ENCODE measurements at regions not wholly inside any gene's neighbourhood (a gene's known extent, or its start where the extent isn't known, plus 50 kb on each side); places are given as distances from the start of the nearest gene placed in this dataset.
A peak's percentile ranks its signal among the peaks of the same experiment; 100 is the strongest.

DNA sequence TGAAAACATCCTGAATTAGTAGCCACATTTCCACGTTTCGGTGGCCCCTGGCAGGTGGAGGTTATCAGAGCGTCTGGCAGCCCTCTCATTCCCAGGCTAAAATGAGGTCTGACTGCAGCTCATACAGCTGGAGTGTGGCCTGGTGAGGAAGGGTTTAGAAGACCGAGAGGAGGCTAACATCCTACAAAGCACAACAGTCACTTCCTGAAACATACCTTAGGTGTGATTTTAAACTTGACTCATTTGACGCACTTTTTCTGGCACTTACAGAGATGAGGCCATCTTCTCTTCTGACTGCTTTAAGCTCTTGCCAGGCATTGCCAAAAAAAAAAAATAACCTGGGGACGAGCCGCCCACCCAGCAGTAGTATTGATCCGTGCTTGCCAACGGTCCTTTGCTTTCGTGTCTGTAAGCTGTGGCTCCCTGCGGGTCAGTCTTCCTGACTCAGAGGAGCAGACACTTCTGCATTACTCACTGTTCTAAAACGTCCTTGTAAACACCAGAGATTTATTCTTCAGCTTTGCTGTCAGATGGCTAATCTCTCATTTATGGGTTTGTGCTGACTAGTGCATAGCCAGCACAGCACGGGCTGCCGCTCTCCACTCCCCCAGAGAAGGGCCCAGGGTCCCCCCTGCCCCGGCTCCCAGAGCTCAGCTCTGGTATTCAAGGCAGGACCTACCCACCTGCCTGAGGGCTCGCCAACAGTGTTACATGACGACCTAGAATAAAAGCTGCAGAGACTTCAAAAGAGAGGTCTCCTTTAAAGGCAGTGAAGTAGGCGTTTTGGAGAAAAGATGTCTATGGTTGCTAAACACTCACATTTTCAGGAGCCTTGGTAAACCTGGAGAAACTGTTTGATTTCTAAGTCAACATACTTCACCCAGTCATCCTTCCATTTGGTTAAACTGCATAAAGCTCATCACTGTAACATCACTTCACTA, 78.5 kb upstream of the FRMD1 start:
- DNase-seq (ENCODE audit: low spot score) = peak; percentile 97

DNA sequence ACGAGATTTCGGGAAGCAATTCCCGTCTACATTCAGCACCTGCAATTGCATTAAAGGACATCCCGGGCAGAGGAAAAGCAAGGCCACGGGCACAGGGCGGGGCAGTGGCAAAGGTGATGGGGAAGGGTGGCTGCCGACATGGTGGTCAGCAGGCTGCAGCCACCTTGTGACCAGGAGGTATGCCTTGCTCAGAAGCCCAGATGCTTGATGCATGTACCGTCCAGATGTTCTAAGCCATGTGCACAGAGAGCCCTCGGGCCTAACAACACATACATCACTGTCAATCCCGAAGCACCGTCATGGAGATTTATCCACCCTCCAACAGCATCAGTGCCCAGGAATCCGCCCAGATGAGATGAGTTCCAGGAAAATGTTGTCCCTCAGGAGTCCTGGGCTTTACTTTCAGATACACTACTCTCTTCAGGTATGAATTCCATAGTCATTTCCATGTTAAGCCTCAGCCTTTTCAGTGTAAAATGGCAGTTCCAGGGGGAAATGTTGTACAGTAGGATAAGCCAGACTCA, 77.8 kb upstream of the FRMD1 start:
- peak; percentile 37 for DNase-seq (ENCODE audit: low spot score)

DNA sequence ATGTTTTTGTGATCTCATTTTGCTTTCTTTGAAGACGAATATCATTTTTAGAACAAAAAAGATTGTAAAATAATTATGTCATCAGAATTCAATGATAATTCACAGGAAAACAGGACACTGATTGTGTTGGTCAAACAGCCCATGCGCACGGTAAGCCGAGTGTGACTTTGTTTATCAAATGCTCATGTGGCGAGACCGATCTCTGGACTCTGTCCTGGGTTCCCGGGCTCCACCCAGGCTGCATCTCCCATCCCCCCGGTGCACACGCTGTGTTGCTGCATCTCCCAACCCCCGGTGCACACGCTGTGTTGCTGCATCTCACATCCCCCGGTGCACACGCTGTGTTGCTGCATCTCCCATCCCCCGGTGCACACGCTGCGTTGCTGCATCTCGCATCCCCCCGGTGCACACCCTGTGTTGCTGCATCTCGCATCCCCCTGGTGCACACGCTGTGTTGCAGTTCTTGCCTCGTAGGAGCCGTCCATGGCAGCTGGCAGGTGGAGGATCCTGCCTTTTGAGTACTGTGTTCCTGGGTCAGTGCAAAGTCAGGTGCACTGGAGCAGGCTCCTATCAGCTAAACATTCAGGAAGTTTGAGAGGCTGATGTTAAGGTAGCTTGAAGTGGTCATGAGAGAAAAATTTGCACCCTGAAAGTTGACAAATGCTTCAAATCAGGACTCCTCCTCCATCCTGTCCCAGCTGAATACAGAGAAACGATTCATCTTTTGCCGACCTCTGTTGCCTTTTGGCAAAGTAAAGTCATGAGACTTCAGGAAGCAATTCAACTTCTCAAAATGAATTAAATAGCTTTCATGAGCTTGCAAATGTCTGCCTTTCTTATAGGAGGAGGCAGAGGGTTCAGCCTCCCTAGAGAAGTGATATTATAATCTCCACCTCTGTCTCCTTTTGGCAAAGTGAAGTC, 77.1 kb upstream of the FRMD1 start:
- DNase-seq (ENCODE audit: low spot score) = no peak

DNA sequence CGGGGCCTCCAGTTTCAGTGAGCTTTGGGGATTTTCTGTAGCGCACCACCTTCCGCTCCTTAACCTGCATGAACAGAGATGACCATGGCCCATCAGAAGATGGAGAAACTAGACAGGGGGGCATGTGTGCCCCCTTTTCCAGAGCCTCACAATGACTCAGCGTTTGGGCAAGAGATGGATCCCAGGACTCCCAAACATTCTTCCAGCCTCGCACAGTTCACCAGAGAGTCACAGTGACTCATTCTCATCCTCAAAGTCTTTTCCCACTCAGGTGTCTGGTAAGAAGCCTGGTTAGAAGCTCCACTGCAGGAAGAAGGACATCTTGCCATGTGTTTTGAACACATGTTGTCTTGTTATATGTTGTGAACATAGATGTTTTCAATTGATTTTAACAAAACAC, 76.2 kb upstream of the FRMD1 start:
- DNase-seq (ENCODE audit: low spot score) = peak; percentile 74

DNA sequence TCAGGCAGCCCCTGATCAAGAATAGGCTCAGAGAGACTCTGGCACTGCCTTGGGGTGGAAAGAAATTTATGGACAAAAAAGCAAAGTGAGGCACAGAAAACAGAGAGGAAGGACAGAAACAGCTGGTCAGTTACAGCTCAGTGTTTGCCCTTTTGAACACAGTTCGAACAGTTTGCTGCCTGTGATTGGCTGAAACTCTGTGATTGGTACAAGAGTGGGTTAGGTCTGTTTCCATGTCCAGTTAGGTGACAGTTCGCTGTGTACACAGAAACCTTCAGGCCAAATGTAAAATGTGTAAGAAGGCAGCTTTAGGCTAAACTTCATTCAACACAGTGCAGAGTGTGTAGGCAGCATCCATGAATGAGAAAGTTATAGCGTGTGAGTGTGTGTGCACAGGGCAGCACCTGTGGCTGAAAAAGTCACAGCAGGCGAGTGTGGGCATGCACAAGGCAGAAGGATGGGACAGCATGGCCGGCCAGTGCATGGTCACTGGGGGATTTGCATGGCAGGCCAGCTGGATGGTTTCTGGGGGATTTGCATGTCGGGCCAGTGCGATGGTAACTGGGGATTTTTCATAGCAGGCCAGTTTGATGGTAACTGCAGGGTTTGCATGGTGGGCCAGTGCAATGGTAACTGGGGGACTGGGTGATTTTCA, 75.4 kb upstream of the FRMD1 start:
- no peak for DNase-seq (ENCODE audit: low spot score)

DNA sequence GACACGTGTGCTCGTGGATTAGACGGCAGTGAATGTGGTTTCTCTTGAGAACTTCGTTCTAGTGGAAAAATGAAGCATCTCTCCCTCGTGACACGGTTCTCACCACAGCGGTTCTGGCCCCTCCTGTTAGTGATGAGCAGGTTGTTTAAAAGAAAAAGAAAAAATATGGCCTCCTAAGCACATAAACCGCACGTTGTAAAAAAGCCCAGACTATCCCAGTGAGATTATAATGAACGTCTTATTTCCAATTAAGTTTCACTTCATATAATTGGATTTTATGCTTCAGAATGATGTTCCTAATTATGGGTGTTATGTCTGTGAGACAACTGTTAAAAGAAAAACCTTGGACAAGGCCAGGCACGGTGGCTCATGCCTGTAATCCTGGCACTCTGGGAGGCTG, 74.5 kb upstream of the FRMD1 start:
- DNase-seq (ENCODE audit: low spot score) = no peak

DNA sequence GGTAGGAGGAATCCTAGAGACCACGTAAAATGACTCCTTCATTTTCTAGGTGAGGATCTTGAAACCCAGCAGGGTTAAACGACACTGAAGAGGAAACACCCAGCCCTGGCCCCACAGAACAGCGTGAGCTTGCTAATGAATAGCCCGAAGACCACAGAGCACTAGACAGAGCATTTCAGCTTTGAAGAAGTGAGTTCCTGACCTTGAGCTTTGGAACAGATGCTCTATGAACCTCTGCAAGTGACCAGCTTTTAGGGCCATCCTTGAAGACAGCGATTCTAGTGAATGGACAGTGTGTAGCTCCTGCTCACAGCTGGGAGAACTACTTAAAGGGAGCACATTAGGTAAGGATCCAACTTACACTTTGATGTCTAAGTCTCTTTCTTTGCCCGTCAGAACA, 74.0 kb upstream of the FRMD1 start:
- DNase-seq (ENCODE audit: low spot score) = no peak

DNA sequence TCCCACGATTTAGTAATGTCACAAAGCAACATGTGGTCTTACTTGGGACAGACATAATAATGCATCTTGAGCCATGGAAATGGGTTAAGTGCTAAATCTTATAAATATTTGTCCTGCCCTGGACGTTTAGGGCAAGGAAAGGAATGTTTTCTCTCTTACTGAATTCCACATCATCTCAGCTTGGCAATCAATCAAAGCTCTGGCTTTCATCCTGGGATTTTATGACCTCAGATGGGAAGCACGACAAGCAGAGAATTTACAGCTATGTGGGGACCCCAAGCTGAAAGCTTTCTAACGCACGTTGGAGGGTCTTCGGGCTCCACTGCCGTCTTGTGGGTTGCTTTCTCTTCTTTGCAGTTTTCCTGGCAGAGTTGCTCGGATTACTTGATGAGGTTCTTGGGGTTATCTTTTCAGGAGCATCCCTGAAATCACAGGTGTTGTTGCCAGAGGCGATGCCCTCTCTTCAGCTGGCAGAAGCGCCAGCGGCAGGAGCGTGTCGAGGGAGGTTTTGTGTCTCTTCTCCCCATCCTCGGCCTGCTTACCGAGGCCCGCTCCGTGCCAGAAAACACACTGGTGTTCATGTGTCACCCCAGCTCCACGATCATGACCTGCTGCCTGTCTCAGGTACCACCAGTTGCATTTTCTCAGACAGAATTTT, 73.4 kb upstream of the FRMD1 start:
- DNase-seq (ENCODE audit: low spot score) = peak; percentile 86

DNA sequence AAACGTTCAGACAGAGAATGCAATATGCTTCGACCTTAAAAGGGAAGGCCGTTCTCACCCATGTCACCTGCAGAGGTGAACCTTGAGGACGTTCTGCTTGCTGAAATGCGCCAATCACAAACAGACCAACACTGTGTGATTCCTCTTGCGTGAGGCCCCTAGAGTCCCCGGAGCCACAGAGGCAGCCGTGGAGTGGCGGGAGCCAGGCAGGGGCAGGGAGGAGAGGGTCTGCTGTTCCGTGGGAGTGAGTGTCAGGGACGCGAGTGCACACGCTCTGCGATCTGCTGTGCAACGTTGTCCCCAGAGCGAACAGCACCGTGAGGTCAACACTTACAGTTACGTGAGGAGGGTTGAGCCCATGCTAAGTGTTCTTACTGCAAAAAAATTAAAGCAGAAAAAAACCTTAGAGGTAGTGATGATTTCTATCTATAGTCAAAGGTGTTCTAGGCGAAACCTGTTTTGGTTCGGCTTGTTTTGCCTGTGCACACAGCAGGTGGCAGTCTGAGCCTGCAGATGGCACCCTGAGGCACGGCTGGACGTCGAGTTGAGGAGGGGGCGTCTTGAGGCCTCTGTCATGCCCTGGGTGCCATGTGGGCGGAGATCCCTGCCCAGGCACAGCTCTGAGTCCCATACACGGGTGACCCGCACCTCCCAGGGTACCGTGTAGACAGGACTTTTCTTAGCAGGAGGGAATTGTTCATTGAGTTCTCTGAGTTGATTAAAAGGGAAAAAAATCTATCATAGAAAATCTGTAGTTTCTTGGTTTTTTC, 71.7 kb upstream of the FRMD1 start:
- peak; percentile 44 for DNase-seq (ENCODE audit: low spot score)

DNA sequence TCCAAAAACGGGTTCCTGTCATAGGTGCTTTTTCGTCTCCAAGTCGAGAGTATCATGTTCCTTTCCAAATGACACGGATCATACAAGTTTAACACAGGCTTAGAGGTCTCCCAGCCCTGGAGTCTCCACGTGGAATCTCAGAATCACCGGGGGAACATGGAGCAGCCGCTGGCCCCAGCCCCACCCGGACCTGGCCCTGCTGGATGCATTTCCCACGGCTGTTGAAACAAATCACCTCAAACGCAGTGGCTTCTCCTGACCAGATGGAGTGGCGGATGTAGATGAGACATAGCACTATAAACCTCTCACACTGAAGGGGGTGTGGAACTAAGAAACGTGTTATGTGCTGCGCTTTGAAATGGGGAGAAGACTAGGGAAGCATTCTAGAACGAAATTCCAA, 70.0 kb upstream of the FRMD1 start:
- DNase-seq (ENCODE audit: low spot score) = no peak

DNA sequence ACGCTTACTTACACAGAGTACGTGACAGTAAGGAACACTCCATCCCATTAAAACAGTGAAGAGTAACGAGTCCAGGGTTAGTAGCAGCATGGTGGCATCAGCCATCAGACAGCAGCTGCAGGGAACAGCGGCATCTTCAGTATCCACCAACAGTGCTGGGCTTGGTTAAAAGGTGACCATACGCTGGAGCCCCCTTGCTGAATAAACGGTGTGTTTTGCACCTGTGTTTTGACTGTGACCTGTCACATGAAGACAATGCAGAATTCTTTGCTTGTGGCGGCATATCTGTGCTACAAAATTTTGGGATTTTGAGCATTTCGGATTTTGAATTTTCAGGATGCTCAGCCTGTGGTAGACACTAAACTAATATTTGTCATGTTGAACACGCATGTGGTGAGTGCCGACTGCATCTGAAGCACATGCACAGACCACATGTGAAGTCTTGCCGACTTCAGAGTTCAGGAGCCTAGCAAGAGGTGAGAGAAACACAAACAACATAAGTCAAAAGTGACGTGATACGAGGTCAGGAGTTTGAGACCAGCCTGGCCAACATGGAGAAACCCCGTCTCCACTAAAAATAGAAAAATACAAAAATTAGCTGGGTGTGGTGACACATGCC, 69.3 kb upstream of the FRMD1 start:
- DNase-seq (ENCODE audit: low spot score) = no peak

DNA sequence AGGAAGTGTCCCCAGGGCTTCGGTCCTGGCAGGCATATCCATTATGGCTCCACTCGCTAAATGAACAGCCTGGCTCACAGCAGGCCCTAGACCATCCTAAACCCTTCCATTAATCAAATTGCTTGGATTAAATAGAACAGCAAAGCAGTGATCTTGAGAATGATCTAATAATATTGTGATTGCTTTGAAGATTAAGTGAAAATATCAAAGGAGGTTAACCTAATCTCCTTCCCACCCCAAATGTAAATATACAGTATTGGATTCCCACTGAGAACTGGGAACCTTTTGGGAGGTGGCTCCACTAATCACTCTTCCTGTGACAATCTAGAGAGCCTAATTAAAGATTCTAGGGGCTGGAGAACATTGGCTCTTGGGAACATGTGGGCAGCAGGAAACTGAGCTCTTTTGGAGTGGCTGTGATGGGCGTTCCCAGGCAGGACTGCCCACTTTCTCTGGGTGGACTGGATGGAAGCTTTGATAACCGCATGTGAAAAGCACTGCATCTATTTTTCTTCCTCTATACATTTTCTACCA, 68.3 kb upstream of the FRMD1 start:
- DNase-seq (ENCODE audit: low spot score) = peak; percentile 27

DNA sequence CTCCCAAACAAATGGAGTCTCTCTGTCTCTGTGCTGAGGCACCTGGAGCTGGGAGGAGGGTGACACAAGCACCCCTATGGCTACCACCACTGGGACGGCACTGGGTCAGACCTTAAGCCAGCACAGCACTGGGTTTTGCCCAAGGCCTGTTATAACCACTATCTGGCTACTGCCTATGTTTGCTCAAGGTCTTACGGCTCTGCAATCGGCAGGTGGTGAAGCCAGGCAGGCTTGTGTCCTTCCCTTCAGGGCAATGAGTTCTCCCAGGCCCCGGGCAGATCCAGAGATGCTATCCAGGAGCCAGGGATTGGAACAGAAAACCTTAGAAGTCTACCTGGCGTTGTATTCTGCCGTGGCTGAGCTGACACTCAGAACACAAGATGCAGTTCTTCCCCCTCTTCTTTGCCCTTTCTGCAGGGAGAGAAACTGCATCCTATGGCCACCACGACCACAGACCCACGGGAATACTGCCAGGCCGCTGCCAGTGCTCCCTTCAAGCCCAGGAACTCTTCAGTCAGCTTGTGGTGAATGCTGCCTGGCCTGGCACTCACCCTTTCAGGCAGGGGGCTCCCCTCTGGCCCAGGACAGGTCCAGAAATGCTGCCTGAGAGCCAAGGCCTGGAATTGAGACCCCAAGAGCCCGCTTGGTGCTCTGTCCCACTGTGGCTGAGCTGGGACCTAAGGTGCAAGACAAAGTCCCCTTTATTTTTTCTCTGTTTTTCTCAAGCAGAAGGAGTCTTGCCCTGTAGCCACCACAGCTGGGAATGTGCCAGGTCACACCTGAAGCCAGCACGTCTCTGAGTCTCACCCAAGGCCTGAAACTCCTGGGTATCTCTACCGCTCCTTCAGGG, 67.0 kb upstream of the FRMD1 start:
- no peak for DNase-seq (ENCODE audit: low spot score)

DNA sequence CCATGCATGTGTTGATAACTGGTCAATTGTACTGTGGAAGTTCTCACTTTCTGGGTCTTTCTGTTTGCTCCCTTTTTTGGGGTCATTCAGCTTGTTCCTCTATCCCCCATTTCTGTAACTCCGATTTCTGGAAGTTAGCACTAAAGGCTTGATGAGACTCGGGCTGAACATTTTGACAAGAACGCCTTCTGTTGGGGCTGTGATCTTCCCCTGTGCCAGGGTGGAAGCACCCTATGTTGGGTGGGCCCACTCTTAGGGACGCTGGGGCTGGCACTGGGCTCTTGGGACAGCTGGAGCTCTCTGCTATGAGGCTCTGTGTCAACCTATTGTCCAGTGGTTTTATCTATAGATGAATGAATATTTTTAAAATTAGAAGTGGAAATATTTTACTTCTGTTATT, 60.1 kb upstream of the FRMD1 start:
- no peak for DNase-seq (ENCODE audit: low spot score)

DNA sequence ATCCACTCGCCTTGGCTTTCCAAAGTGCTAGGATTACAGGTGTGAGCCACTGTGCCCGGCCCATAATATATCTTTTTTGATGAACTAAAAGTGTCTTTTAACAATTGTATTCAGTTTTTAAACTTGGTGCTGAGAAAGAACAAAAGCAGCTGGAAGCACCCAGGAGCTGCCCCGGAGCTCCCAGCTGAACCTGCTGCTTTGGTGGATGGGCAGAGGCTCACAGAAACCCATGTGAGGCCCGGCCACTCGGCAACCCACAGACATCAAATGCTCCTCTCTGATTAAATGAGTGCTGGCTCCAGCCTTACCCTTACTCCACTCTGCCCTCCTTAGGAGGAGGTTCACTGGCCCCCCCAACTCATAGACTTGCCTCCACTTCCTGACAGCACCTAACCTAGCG, 59.4 kb upstream of the FRMD1 start:
- no peak for DNase-seq (ENCODE audit: low spot score)

DNA sequence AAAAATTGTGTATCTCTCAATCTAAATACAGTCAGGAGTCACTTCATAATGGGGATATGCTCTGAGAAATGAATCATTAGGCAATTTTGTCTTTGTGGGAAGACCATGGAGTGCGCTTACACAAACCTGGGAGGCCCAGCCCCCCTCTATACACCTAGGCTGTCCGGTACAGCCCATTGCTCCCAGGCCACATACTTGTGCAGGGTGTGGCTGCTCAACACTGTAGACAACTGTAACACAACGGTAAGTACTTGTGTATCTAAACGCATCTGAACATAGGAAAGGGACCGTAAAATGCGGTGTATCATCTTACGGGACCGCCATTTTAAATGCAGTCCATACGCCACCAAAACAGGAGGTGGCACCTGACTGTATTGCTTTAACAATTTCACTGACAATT, 58.0 kb upstream of the FRMD1 start:
- no peak for DNase-seq (ENCODE audit: low spot score)

DNA sequence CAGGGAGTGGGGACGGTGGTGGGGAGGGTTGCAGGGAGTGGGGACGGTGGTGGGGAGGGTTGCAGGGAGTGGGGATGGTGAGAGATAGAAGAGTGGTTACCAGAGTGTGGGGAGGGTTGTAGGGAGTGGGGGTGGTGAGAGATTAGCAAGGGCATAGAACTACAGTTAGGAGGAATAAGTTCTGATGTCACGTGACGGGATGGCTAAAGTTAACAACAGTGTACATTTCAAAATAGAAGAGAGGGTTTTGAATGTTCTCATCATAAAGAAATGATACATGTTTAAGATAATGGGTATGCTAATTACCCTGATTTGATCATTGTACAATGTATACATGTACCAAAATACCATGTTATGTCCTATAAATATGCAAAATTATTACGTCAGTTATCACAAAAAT, 57.6 kb upstream of the FRMD1 start:
- no peak for DNase-seq (ENCODE audit: low spot score)

DNA sequence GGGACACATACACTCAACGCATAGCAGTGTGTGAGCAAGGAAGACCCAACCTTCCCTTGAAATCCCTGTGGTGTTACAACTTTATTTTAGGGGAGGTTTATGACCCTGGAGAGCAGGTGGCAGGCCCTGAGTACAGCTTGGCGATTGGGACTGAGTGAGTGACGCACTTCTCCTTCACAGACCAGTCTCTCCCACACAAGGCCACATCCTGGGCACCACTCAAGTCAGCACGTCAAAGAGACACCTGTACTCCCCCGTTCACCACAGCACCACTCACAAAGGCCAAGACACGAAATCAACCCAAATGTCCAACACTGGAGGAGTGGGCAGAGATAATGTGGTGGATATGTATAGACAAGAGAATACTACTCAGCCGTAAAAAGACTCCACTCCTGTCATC, 57.0 kb upstream of the FRMD1 start:
- no peak for DNase-seq (ENCODE audit: low spot score)

All from umbilical cord (tissue), 1 donor.